ENCODE measurements at regions not wholly inside any gene's neighbourhood (a gene's known extent, or its start where the extent isn't known, plus 50 kb on each side); places are given as distances from the start of the nearest gene placed in this dataset.

GRCh38 chr2:126224776-126225175 lies 431.2 kb upstream of the GYPC start:
- Mint-ChIP-seq H3K4me1 (ENCODE audit: low read depth) (no peaks in the 10 kb centered on the region), H3K36me3 (ENCODE audit: low read depth) (no peaks in the 10 kb centered on the region), H3K9me3 (peaks cover 3% of the 10 kb centered on the region), H3K27me3 (no peaks in the 10 kb centered on the region), H3K4me3 (no peak overlapping the region), H3K27ac (no peak overlapping the region)
- ATAC-seq (no peak), DNase-seq (no peak)
- TF ChIP-seq CTCF (IDR thresholded peaks at IDR 0.05) = no peak
- POLR2A ChIA-PET = no interaction called here
- CTCF ChIA-PET = no interaction called here
- intact Hi-C loops (cut with micrococcal nuclease) = no loop called here

GRCh38 chr2:126227250-126227649 lies 428.7 kb upstream of the GYPC start:
- intact Hi-C loops (cut with micrococcal nuclease) = no loop called here
- Mint-ChIP-seq H3K27me3 (peaks cover 1% of the 10 kb centered on the region), H3K27ac (no peak overlapping the region), H3K4me3 (no peak overlapping the region), H3K9me3 (peaks cover 3% of the 10 kb centered on the region), H3K4me1 (ENCODE audit: low read depth) (no peaks in the 10 kb centered on the region), H3K36me3 (ENCODE audit: low read depth) (no peaks in the 10 kb centered on the region)
- ATAC-seq = no peak
- no peak for DNase-seq
- CTCF ChIA-PET = no interaction called here
- POLR2A ChIA-PET = no interaction called here
- TF ChIP-seq CTCF (IDR thresholded peaks at IDR 0.05) = no peak

- CTCF ChIA-PET = interaction anchor here (1.3 kb wide), 1 partner anchor 27 kb away, joined by 3 read pairs; no protein-coding TSS in a partner anchor
- no peaks in the 10 kb centered on the region for H3K36me3 Mint-ChIP-seq (ENCODE audit: low read depth)
- DNase-seq = no peak
- no peak for TF ChIP-seq CTCF (IDR thresholded peaks at IDR 0.05)
- H3K27me3 Mint-ChIP-seq = peaks cover 1% of the 10 kb centered on the region
- peaks cover 3% of the 10 kb centered on the region for H3K9me3 Mint-ChIP-seq
- no peak for ATAC-seq
- POLR2A ChIA-PET = no interaction called here
- no peak overlapping the region for H3K4me3 Mint-ChIP-seq
- no peak overlapping the region for H3K27ac Mint-ChIP-seq
- intact Hi-C loops (cut with micrococcal nuclease) = no loop called here
- H3K4me1 Mint-ChIP-seq (ENCODE audit: low read depth) = no peaks in the 10 kb centered on the region
Measured at GRCh38 chr2:126228531-126228930, 427.4 kb upstream of the GYPC start.

- ChIA-PET POLR2A (no interaction called here), CTCF (no interaction called here)
- Mint-ChIP-seq H3K27me3 (no peaks in the 10 kb centered on the region), H3K9me3 (no peaks in the 10 kb centered on the region), H3K36me3 (ENCODE audit: low read depth) (no peaks in the 10 kb centered on the region), H3K27ac (no peak overlapping the region), H3K4me1 (ENCODE audit: low read depth) (no peaks in the 10 kb centered on the region), H3K4me3 (no peak overlapping the region)
- no peak for TF ChIP-seq CTCF (IDR thresholded peaks at IDR 0.05)
- no peak for ATAC-seq
- DNase-seq = no peak
- intact Hi-C loops (cut with micrococcal nuclease) = no loop called here
Measured at GRCh38 chr2:126238251-126238650, 417.7 kb upstream of the GYPC start.

- no peak for TF ChIP-seq CTCF (IDR thresholded peaks at IDR 0.05)
- no peak overlapping the region for H3K4me3 Mint-ChIP-seq
- intact Hi-C loops (cut with micrococcal nuclease) = no loop called here
- ChIA-PET CTCF (no interaction called here), POLR2A (no interaction called here)
- H3K27me3 Mint-ChIP-seq = no peaks in the 10 kb centered on the region
- no peaks in the 10 kb centered on the region for H3K9me3 Mint-ChIP-seq
- DNase-seq = no peak
- H3K27ac Mint-ChIP-seq = no peak overlapping the region
- no peaks in the 10 kb centered on the region for H3K4me1 Mint-ChIP-seq (ENCODE audit: low read depth)
- no peaks in the 10 kb centered on the region for H3K36me3 Mint-ChIP-seq (ENCODE audit: low read depth)
- no peak for ATAC-seq
Measured at GRCh38 chr2:126239320-126239955, 416.5 kb upstream of the GYPC start.

Data from activated CD8-positive, alpha-beta T cell treated with anti-CD3 and anti-CD28 coated beads for 36 hours (primary cell).